ENCODE measurements at regions not wholly inside any gene's neighbourhood (a gene's known extent, or its start where the extent isn't known, plus 50 kb on each side); places are given as distances from the start of the nearest gene placed in this dataset.
"Not testable (repeated sequence)": the region's sequence is repeated elsewhere in the genome, so short reads cannot be mapped to it uniquely, and the experiment has no call there.

DNA sequence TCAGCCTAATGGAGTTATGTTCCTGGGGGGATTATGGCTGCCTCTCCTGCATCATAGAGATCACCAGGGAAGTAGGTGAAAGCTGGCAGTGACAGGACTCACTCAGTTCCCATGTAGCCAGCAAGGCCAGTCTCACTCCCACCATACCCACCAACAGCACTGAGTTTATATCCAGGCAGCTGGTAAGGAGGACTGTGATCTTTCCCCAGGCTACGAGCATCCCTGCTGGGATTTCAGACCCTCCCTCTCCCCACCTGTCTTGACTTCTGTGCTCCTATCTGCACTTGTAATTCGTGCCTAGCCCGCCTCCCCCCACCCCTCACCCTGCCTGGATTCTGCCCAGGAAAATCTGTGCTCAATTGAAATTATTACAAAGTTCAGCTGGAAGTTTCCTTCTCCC lies 499.1 kb upstream of the NUDT12 start:
- Histone ChIP-seq H3K4me1 (ENCODE audit: control insufficient read depth, insufficient read depth, low read length) (0 out of 2 replicates have a peak, but pooled peaks cover 8% of the 10 kb centered on the region), H3K27me3 (ENCODE audit: control insufficient read depth, insufficient read depth, low read length) (no peaks in the 10 kb centered on the region), H3K36me3 (ENCODE audit: control insufficient read depth, insufficient read depth, low read length) (peaks cover 10% of the 10 kb centered on the region; the same call in 1 of the 2 replicates), H3K9ac (ENCODE audit: low read length) (no peak overlapping the region), H3K27ac (ENCODE audit: low read depth, low read length) (no peak overlapping the region), H3K4me3 (ENCODE audit: low read depth, low read length) (no peak overlapping the region), H3K9me3 (ENCODE audit: control insufficient read depth, insufficient read depth, low read depth, low read length) (peaks cover 21% of the 10 kb centered on the region)

DNA sequence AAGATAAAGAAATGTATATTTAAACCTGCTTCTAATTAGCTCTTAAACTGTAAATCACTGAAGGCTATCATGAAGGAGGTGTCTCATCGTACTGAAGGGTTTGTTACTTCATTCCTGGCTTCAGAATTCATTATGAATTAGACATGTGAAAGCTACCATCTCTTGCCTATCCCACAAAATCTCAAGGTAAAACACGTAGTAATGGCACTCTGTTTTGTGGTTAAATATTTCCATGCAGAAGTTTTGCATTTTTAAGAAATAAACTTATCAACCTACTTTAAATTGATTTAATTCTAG lies 490.7 kb upstream of the NUDT12 start:
- H3K4me3 ChIP-seq (ENCODE audit: low read depth, low read length) = no peak overlapping the region
- H3K4me1 ChIP-seq (ENCODE audit: control insufficient read depth, insufficient read depth, low read length) = no peaks in the 10 kb centered on the region; the same call in 1 of the 2 replicates
- H3K27ac ChIP-seq (ENCODE audit: low read depth, low read length) = no peak overlapping the region
- no peaks in the 10 kb centered on the region for H3K36me3 ChIP-seq (ENCODE audit: control insufficient read depth, insufficient read depth, low read length)
- no peaks in the 10 kb centered on the region for H3K9me3 ChIP-seq (ENCODE audit: control insufficient read depth, insufficient read depth, low read depth, low read length)
- no peaks in the 10 kb centered on the region for H3K27me3 ChIP-seq (ENCODE audit: control insufficient read depth, insufficient read depth, low read length)
- no peak overlapping the region for H3K9ac ChIP-seq (ENCODE audit: low read length)

DNA sequence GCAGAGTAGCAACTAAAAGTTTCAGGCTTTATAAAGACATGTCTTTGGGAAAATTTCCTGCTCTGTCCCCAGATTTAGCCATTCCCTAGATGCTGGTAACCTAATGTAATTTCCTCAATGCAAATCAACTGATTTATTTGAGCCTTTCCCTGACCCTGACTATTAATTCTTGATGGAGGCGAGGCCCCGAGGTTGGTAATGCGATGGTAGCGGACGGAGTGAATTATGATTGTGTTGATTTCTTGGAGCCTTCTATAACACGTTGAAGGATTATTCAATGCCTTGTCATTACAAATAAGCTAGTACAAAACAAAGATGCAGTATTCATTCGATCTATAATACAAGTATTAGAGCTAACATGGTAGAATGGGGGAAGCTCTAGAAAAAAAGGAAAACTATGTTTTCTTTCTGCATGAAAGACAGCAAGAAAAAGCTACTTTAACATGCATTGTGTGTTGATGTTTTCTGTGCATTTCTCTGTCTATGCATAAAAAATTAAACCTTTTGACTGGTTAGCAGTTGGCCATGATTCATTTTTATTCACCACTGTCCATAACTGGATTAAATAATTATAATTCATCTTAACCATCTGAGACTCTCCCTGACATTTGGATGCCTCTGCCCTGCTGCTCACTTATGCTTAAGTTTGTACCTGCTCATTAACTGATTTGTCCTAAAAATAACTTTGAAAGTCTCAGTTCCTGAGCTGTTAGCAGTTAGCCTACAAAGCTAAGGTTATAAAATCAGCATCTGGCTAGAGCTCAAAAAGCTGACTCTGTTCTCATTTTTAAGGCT lies 490.2 kb upstream of the NUDT12 start:
- H3K36me3 ChIP-seq (ENCODE audit: control insufficient read depth, insufficient read depth, low read length) = no peaks in the 10 kb centered on the region
- no peaks in the 10 kb centered on the region for H3K9me3 ChIP-seq (ENCODE audit: control insufficient read depth, insufficient read depth, low read depth, low read length)
- no peak overlapping the region for H3K27ac ChIP-seq (ENCODE audit: low read depth, low read length)
- no peak overlapping the region for H3K9ac ChIP-seq (ENCODE audit: low read length)
- H3K4me3 ChIP-seq (ENCODE audit: low read depth, low read length) = no peak overlapping the region
- H3K27me3 ChIP-seq (ENCODE audit: control insufficient read depth, insufficient read depth, low read length) = no peaks in the 10 kb centered on the region
- H3K4me1 ChIP-seq (ENCODE audit: control insufficient read depth, insufficient read depth, low read length) = no peaks in the 10 kb centered on the region; the same call in 1 of the 2 replicates

DNA sequence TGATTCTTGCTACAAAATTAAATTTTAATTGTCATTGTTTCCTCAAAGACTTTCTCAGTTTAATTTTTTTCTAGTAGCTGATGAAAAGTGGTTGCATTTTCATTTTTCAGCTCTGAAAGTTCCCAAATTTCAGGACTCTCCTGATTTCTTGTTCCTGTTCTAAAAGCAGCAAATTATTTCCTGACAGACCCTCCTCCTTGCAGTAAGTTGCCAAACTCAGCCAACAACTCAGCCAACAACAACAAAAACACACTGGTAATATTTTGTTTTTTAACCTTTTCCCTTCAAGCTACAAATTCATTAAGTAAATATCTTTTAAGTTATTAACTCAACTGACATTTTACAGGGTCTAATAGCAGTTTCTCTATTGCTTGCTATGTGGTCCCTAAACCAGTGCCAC lies 487.8 kb upstream of the NUDT12 start:
- no peaks in the 10 kb centered on the region; the same call in 1 of the 2 replicates for H3K4me1 ChIP-seq (ENCODE audit: control insufficient read depth, insufficient read depth, low read length)
- no peak overlapping the region for H3K4me3 ChIP-seq (ENCODE audit: low read depth, low read length)
- no peaks in the 10 kb centered on the region for H3K36me3 ChIP-seq (ENCODE audit: control insufficient read depth, insufficient read depth, low read length)
- H3K27ac ChIP-seq (ENCODE audit: low read depth, low read length) = no peak overlapping the region
- no peaks in the 10 kb centered on the region for H3K9me3 ChIP-seq (ENCODE audit: control insufficient read depth, insufficient read depth, low read depth, low read length)
- H3K9ac ChIP-seq (ENCODE audit: low read length) = no peak overlapping the region
- H3K27me3 ChIP-seq (ENCODE audit: control insufficient read depth, insufficient read depth, low read length) = no peaks in the 10 kb centered on the region

DNA sequence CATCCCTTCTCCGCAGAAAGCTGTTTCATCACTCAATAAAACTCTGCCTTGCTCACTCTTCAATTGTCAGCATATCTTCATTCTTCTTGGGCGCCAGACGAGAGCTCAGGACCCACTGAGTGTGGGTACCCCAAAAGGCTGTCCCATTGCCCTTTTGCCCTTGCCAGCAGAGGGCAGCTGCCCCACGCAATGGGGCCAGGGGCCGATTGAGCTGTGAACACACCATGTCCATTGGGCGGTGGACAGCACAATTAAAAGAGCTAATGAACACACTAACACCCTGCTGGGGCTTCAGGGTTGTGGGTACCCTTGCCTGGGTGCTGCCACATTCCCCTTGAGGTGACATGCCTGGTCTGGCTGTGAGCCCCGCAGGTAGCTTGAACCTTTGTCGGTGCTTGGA lies 487.2 kb upstream of the NUDT12 start:
- Histone ChIP-seq H3K4me1 (ENCODE audit: control insufficient read depth, insufficient read depth, low read length) (no peaks in the 10 kb centered on the region; the same call in 1 of the 2 replicates), H3K4me3 (ENCODE audit: low read depth, low read length) (no peak overlapping the region), H3K27me3 (ENCODE audit: control insufficient read depth, insufficient read depth, low read length) (no peaks in the 10 kb centered on the region), H3K9ac (ENCODE audit: low read length) (no peak overlapping the region), H3K36me3 (ENCODE audit: control insufficient read depth, insufficient read depth, low read length) (no peaks in the 10 kb centered on the region), H3K27ac (ENCODE audit: low read depth, low read length) (no peak overlapping the region), H3K9me3 (ENCODE audit: control insufficient read depth, insufficient read depth, low read depth, low read length) (no peaks in the 10 kb centered on the region)

DNA sequence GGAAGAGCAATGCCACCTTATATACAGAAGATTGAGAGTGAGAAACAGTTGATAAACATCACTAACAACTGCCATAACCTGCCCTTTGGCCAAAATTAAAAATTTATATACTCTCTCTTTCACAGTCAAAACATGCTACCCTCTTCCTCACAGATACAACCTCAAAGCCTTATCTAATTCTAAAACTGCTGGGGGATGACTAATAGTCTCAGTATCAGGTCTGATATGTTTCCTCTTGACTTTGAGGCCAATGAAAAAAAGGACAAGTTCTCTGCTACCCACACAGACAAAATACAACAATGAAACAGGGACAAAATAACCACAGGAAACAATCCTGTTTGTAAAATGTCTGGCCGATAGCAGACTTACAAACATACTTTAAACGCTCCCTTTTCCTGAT lies 485.6 kb upstream of the NUDT12 start:
- Histone ChIP-seq H3K27ac (ENCODE audit: low read depth, low read length) (no peak overlapping the region), H3K9me3 (ENCODE audit: control insufficient read depth, insufficient read depth, low read depth, low read length) (no peaks in the 10 kb centered on the region), H3K4me3 (ENCODE audit: low read depth, low read length) (no peak overlapping the region), H3K9ac (ENCODE audit: low read length) (no peak overlapping the region), H3K27me3 (ENCODE audit: control insufficient read depth, insufficient read depth, low read length) (no peaks in the 10 kb centered on the region), H3K4me1 (ENCODE audit: control insufficient read depth, insufficient read depth, low read length) (no peaks in the 10 kb centered on the region; the same call in 1 of the 2 replicates), H3K36me3 (ENCODE audit: control insufficient read depth, insufficient read depth, low read length) (no peaks in the 10 kb centered on the region)

DNA sequence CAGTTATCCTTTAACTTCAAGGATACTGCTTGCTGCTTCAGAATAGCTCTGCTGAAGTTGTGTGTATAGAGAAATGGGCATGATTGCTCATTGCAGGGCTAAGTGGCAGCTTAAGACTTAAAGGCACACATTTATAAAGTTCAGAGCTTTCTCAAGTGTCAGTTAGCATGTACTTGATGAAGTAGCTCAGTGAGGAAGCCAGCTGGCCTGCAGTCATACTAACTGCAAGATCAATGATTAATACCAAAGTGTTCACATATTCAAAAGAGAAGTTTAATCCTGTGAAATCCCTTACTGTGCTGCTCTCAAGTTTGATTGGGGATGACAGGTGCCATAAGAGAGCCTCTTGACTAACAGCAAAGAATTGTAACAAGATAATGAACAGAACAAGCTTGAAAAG lies 483.4 kb upstream of the NUDT12 start:
- Histone ChIP-seq H3K4me1 (ENCODE audit: control insufficient read depth, insufficient read depth, low read length) (no peaks in the 10 kb centered on the region), H3K36me3 (ENCODE audit: control insufficient read depth, insufficient read depth, low read length) (no peaks in the 10 kb centered on the region), H3K4me3 (ENCODE audit: low read depth, low read length) (no peak overlapping the region), H3K9me3 (ENCODE audit: control insufficient read depth, insufficient read depth, low read depth, low read length) (no peaks in the 10 kb centered on the region; the same call in 1 of the 2 replicates), H3K9ac (ENCODE audit: low read length) (no peak overlapping the region), H3K27me3 (ENCODE audit: control insufficient read depth, insufficient read depth, low read length) (no peaks in the 10 kb centered on the region), H3K27ac (ENCODE audit: low read depth, low read length) (no peak overlapping the region)

DNA sequence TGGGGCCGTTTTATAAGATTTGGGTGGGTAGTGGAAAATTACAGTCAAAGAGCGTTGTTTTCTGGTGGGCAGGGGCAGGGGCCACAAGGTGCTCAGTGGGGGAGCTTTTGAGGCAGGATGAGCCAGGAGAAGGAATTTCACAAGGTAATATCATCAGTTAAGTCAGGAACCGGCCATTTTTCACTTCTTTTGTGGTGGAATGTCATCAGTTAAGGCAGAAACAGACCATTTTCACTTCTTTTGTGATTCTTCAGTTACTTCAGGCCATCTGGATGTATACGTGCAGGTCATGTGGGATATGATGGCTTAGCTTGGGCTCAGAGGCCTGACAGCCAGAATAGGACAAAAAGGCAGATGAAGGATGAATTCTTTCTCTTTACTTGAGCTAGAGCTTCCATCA lies 477.3 kb upstream of the NUDT12 start:
- H3K36me3 ChIP-seq (ENCODE audit: control insufficient read depth, insufficient read depth, low read length); H3K27ac ChIP-seq (ENCODE audit: low read depth, low read length); H3K9me3 ChIP-seq (ENCODE audit: control insufficient read depth, insufficient read depth, low read depth, low read length); H3K4me1 ChIP-seq (ENCODE audit: control insufficient read depth, insufficient read depth, low read length); H3K27me3 ChIP-seq (ENCODE audit: control insufficient read depth, insufficient read depth, low read length); H3K9ac ChIP-seq (ENCODE audit: low read length); H3K4me3 ChIP-seq (ENCODE audit: low read depth, low read length): not testable (repeated sequence)

DNA sequence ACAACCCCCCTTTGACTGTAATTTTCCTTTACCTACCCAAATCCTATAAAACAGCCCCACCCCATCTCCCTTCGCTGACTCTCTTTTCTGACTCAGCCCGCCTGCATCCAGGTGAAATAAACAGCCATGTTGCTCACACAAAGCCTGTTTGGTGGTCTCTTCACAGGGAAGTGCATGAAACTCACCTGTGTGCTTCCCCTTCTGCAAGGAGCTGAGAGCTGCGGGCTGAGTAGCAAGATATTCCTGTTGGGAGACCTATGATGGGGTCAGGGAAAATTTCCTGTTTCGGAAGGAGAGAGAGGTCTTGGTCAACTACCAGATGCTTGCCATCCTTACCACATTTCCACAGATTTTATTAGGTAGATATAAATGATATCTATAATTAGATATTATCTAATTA lies 474.5 kb upstream of the NUDT12 start:
- H3K27ac ChIP-seq (ENCODE audit: low read depth, low read length); H3K4me3 ChIP-seq (ENCODE audit: low read depth, low read length); H3K4me1 ChIP-seq (ENCODE audit: control insufficient read depth, insufficient read depth, low read length); H3K9ac ChIP-seq (ENCODE audit: low read length); H3K9me3 ChIP-seq (ENCODE audit: control insufficient read depth, insufficient read depth, low read depth, low read length); H3K36me3 ChIP-seq (ENCODE audit: control insufficient read depth, insufficient read depth, low read length); H3K27me3 ChIP-seq (ENCODE audit: control insufficient read depth, insufficient read depth, low read length): not testable (repeated sequence)

DNA sequence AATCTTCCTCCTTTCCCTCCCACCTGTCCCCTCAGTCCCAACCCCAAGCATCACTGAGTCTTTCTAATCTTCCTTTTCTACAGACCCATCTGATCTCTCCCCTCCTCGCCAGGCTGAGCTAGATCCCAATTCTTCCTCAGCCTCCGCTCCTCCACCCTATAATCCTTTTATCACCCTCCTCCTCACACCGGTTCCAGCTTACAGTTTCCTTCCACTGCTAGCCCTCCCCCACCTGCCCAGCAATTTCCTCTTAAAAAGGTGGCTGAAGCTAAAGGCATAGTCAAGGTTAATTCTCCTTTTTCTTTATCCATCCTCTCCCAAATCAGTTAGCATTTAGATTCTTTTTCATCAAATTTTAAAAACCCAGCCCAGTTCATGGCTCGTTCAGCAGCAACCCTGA lies 470.6 kb upstream of the NUDT12 start:
- not testable (repeated sequence) for H3K27ac ChIP-seq (ENCODE audit: low read depth, low read length)

DNA sequence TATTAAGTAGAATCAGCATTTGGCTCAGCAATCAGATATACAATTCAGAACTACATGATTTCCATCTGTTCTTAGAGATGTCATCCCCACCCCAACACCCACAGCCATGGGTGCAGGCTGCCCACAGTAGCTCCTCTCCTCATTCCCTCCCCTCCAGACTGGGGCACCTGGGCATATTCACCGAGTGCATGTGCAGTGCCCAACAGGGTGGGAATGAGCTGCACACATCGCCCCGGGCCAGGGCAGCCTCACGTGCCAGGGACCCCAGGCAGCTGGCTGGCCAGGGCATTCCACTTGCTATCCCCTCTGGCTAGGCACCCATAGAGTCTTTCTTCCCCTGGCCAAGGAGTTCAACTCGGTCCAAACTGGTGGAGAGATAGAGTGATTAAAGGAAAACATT lies 461.9 kb upstream of the NUDT12 start:
- Histone ChIP-seq H3K36me3 (ENCODE audit: control insufficient read depth, insufficient read depth, low read length) (no peaks in the 10 kb centered on the region), H3K9ac (ENCODE audit: low read length) (no peak overlapping the region), H3K4me1 (ENCODE audit: control insufficient read depth, insufficient read depth, low read length) (no peaks in the 10 kb centered on the region), H3K4me3 (ENCODE audit: low read depth, low read length) (no peak overlapping the region), H3K9me3 (ENCODE audit: control insufficient read depth, insufficient read depth, low read depth, low read length) (peaks cover 9% of the 10 kb centered on the region; the same call in 1 of the 2 replicates), H3K27me3 (ENCODE audit: control insufficient read depth, insufficient read depth, low read length) (no peaks in the 10 kb centered on the region), H3K27ac (ENCODE audit: low read depth, low read length) (no peak overlapping the region)

More for the DNA sequence above, 470.6 kb upstream of the NUDT12 start:
- H3K9ac ChIP-seq (ENCODE audit: low read length); H3K36me3 ChIP-seq (ENCODE audit: control insufficient read depth, insufficient read depth, low read length); H3K27me3 ChIP-seq (ENCODE audit: control insufficient read depth, insufficient read depth, low read length); H3K4me1 ChIP-seq (ENCODE audit: control insufficient read depth, insufficient read depth, low read length); H3K4me3 ChIP-seq (ENCODE audit: low read depth, low read length): not testable (repeated sequence)
- peaks cover 11% of the 10 kb centered on the region for H3K9me3 ChIP-seq (ENCODE audit: control insufficient read depth, insufficient read depth, low read depth, low read length)

Data from HUES6 (cell line).